HEK293 (cell line): ENCODE measurements at regions not wholly inside any gene's neighbourhood (a gene's known extent, or its start where the extent isn't known, plus 50 kb on each side); places are given as distances from the start of the nearest gene placed in this dataset.
A peak's percentile ranks its signal among the peaks of the same experiment; 100 is the strongest.

Experiments used
- CTCF ChIA-PET: fragments of 350-600 bp; formaldehyde crosslinking; extraction: SDS; loops from one replicate; lab custom pipeline; 2021; ENCODE audit warnings: antibody characterized with exemption; lab: Yijun Ruan, JAX
- POLR2A ChIA-PET: fragments of 300-600 bp; formaldehyde crosslinking; extraction: SDS; loops from one replicate; lab custom pipeline; 2020; ENCODE audit warnings: antibody characterized with exemption, inconsistent platforms; lab: Yijun Ruan, JAX
- H3K27ac ChIP-seq: fragments of 200-500 bp; sonication (Bioruptor generic); 2 replicates; pipeline ENCODE4 v1.5.1; 2014; ENCODE audit warnings: low read depth, low read length, control low read depth, inconsistent platforms; ENCODE audit errors: extremely low read depth
- H3K36me3 ChIP-seq, 2 experiments: fragments of 200-500 bp in 1 of 2; sonication (Bioruptor generic) in 1 of 2; 1 replicate in 1 of 2; 2 replicates in 1 of 2; pipeline ENCODE4 v1.5.1; 2014 to 2017; ENCODE audit warnings: inconsistent platforms in 2 of 2, low read length in 2 of 2; ENCODE audit not compliant: control insufficient read depth in 2 of 2, insufficient read depth in 1 of 2
- H3K4me1 ChIP-seq: fragments of 200-500 bp; sonication (Bioruptor generic); 2 replicates; pipeline ENCODE4 v1.5.1; 2014; ENCODE audit warnings: mild to moderate bottlenecking, low read length, inconsistent platforms; ENCODE audit not compliant: control insufficient read depth, insufficient read depth
- H3K4me3 ChIP-seq: 2 replicates; pipeline ENCODE4 v1.5.1; 2011; ENCODE audit warnings: low read depth, mild to moderate bottlenecking, control low read depth, low read length, moderate library complexity
- H3K9me3 ChIP-seq: fragments of 200-500 bp; sonication (Bioruptor generic); 2 replicates; pipeline ENCODE4 v1.5.1; 2014; ENCODE audit warnings: low read depth, low read length, inconsistent platforms; ENCODE audit not compliant: control insufficient read depth, insufficient read depth
- ATF2 ChIP-seq: fragments of 450-650 bp; formaldehyde crosslinking; IDR thresholded peaks from 2 replicates; pipeline ENCODE4 v1.5.1; 2016; ENCODE audit warnings: missing biosample characterization, missing genetic modification characterization, low read depth
- HOXA7 ChIP-seq: sonication (generic); formaldehyde crosslinking; IDR thresholded peaks from 2 replicates; pipeline ENCODE4 v1.8.1; 2022; ENCODE audit warnings: missing genetic modification reagents, borderline replicate concordance
- PRDM1 ChIP-seq: fragments of 450-650 bp; formaldehyde crosslinking; IDR thresholded peaks from 2 replicates; pipeline ENCODE4; 2016; ENCODE audit warnings: missing biosample characterization, missing genetic modification characterization
- SETDB1 ChIP-seq: IDR thresholded peaks from one replicate; pipeline ENCODE4 v1.6.1; 2017; ENCODE audit warnings: mild to moderate bottlenecking, low read length, moderate library complexity, mixed read lengths; ENCODE audit not compliant: insufficient read length
- ZNF16 ChIP-seq: fragments of 450-650 bp; formaldehyde crosslinking; IDR thresholded peaks from 2 replicates; pipeline ENCODE4 v1.5.1; 2016; ENCODE audit warnings: low read depth, missing biosample characterization, missing genetic modification characterization
- ZNF221 ChIP-seq: fragments of 450-650 bp; formaldehyde crosslinking; IDR thresholded peaks from 2 replicates; pipeline ENCODE4 v1.5.1; 2017; ENCODE audit warnings: missing biosample characterization, missing genetic modification characterization, borderline replicate concordance
- ZNF544 ChIP-seq: fragments of 450-650 bp; formaldehyde crosslinking; IDR thresholded peaks from 2 replicates; pipeline ENCODE4 v1.5.0; 2017; ENCODE audit warnings: missing biosample characterization, missing genetic modification characterization
- ZNF623 ChIP-seq: fragments of 450-650 bp; formaldehyde crosslinking; IDR thresholded peaks from 2 replicates; pipeline ENCODE4 v1.5.1; 2016; ENCODE audit warnings: missing biosample characterization, missing genetic modification characterization
- ZNF677 ChIP-seq: fragments of 450-650 bp; IDR thresholded peaks from 2 replicates; pipeline ENCODE4 v1.5.0; 2018; ENCODE audit warnings: missing biosample characterization, mild to moderate bottlenecking, missing genetic modification characterization, moderate library complexity
- TF ChIP-seq, protein P1 (sequence below): fragments of 450-650 bp; formaldehyde crosslinking; IDR thresholded peaks from 2 replicates; pipeline ENCODE4 v1.5.1; 2017; ENCODE audit warnings: missing biosample characterization, missing genetic modification characterization
- TF ChIP-seq, protein P2 (sequence below): fragments of 450-650 bp; formaldehyde crosslinking; IDR thresholded peaks from 2 replicates; pipeline ENCODE4 v1.5.1; 2017; ENCODE audit warnings: missing biosample characterization, missing genetic modification characterization

DNA sequence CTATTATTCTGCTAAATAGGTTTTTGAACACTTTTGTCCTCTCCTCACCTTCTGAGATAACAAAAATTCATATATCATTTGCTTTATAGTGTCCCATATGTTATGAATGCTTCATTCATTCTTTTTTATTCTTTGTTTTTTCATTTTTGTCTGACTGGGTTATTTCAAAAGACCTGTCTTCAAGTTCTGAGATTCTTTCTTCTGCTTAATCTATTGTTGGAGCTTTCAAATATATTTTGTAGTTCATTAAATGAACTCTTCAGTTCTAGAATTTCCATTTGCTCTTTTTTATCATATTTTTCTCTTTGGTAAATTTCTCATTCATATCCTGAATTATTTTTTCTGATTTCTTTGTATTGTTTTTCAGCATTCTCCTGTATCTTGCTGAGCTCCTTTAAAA lies 53.1 kb upstream of the SCIN start:
- CTCF ChIA-PET: interaction anchor here (0.6 to 1.5 kb wide), 2 partner anchors 58 to 91 kb away, joined by 3 to 9 read pairs; no protein-coding TSS in a partner anchor
- POLR2A ChIA-PET: no interaction called here
- no peaks in the 10 kb centered on the region for H3K9me3 ChIP-seq
- no peak overlapping the region for H3K27ac ChIP-seq
- no peak overlapping the region for H3K4me3 ChIP-seq
- peak; percentile 40 for TF ChIP-seq SETDB1
- TF ChIP-seq, protein P1, sequence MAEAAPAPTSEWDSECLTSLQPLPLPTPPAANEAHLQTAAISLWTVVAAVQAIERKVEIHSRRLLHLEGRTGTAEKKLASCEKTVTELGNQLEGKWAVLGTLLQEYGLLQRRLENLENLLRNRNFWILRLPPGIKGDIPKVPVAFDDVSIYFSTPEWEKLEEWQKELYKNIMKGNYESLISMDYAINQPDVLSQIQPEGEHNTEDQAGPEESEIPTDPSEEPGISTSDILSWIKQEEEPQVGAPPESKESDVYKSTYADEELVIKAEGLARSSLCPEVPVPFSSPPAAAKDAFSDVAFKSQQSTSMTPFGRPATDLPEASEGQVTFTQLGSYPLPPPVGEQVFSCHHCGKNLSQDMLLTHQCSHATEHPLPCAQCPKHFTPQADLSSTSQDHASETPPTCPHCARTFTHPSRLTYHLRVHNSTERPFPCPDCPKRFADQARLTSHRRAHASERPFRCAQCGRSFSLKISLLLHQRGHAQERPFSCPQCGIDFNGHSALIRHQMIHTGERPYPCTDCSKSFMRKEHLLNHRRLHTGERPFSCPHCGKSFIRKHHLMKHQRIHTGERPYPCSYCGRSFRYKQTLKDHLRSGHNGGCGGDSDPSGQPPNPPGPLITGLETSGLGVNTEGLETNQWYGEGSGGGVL (tag by site-specific recombination): no peak
- no peaks in the 10 kb centered on the region for H3K4me1 ChIP-seq
- no peaks in the 10 kb centered on the region for H3K36me3 ChIP-seq

DNA sequence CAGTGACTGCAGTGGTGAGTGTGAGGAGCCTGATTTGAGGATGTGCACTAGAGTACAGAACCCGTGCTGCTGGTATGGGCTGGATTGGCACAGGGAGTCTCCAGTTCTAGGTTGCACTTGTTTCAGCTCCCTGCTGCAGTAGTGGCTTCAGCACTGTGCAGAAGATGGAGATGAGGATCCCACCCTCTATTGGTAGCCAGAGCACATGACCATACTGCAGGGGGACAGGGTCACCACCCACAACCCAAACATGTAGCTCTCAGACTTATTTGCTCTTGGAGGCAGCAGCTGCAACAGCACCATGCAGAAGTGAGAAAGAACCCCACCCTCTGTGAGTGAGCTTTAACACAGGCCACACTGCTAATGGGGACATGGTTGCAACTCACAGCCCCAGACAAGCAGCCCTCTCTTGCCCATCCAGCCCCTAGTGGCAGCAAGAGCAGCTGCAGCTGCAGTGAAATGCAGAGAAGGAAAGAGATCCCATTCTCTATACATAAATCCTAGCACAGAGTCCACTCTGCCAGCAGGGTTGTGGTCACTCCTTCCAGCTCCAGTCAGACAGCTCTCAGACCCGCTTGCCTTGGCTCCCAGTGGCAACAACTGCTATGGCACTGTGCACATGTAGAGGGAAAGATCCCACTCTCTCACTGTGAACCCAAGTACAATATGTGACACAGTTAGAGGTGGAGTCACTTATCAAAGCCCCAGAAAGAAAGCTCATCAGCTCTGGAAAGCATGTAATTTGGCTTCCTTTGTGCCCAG lies 51.4 kb upstream of the SCIN start:
- ChIA-PET CTCF (interaction anchor here (0.6 to 1.8 kb wide), 21 partner anchors 8 to 773 kb away, joined by 3 to 7 read pairs (median 4); no protein-coding TSS in a partner anchor), POLR2A (no interaction called here)
- Histone ChIP-seq H3K36me3 (no peaks in the 10 kb centered on the region), H3K27ac (no peak overlapping the region), H3K4me3 (no peak overlapping the region), H3K9me3 (no peaks in the 10 kb centered on the region), H3K4me1 (no peaks in the 10 kb centered on the region)
- TF ChIP-seq HOXA7 (CRISPR knock-in tag) (no peak), ZNF677 (tag by site-specific recombination) (no peak), ATF2 (tag by site-specific recombination) (no peak), ZNF544 (no peak), PRDM1 (no peak)

- H3K9me3 ChIP-seq: no peaks in the 10 kb centered on the region
- no peak overlapping the region for H3K27ac ChIP-seq
- ChIA-PET POLR2A (no interaction called here), CTCF (interaction anchor here (0.6 to 1.8 kb wide), 16 partner anchors 9 to 773 kb away, joined by 3 to 7 read pairs (median 4); no protein-coding TSS in a partner anchor)
- TF ChIP-seq ZNF16 (tag by site-specific recombination) (no peak), ZNF623 (no peak), ZNF221 (no peak)
- TF ChIP-seq, protein P2, sequence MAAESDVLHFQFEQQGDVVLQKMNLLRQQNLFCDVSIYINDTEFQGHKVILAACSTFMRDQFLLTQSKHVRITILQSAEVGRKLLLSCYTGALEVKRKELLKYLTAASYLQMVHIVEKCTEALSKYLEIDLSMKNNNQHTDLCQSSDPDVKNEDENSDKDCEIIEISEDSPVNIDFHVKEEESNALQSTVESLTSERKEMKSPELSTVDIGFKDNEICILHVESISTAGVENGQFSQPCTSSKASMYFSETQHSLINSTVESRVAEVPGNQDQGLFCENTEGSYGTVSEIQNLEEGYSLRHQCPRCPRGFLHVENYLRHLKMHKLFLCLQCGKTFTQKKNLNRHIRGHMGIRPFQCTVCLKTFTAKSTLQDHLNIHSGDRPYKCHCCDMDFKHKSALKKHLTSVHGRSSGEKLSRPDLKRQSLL: no peak
- H3K36me3 ChIP-seq: no peaks in the 10 kb centered on the region
- H3K4me1 ChIP-seq: no peaks in the 10 kb centered on the region
- no peak overlapping the region for H3K4me3 ChIP-seq
Observed at GRCh38 chr7:12519682-12520009, 50.9 kb upstream of the SCIN start.
